ENCODE measurements at regions not wholly inside any gene's neighbourhood (a gene's known extent, or its start where the extent isn't known, plus 50 kb on each side); places are given as distances from the start of the nearest gene placed in this dataset.

DNA sequence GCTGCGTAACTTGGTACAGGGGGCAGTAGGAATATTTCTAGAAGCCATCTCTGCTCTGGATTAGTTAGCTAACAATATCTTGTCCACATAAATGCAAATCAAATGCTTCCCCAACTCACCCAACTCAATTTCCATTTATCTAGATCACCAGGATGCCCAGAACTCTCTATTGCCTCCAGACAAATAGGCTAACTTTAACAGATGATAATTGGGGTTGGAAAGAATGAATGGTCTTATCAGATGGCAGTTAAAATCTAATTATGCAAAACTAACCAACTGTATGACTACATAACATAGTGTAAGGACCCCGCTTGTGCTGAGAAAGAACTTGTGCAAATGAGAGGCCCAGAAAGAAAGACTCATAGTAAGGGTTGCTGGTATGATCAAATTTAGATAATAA, 1024.8 kb downstream of the PLA2G4A start:
- Histone ChIP-seq H3K36me3 (ENCODE audit: low read depth) (no peaks in the 10 kb centered on the region), H3K27ac (no peak overlapping the region), H3K4me1 (ENCODE audit: insufficient read depth) (no peaks in the 10 kb centered on the region), H3K27me3 (replicated peaks; ENCODE audit: insufficient read depth) (no peaks in the 10 kb centered on the region), H3K4me2 (ENCODE audit: unreplicated experiment) (no peak overlapping the region), H3K9me3 (ENCODE audit: low read depth) (no peaks in the 10 kb centered on the region), H3F3A (ENCODE audit: insufficient read depth) (no peaks in the 10 kb centered on the region), H3K9ac (no peak overlapping the region), H3K4me3 (no peak overlapping the region), H4K20me1 (ENCODE audit: insufficient read depth) (no peaks in the 10 kb centered on the region), H3K79me2 (ENCODE audit: insufficient read depth) (no peaks in the 10 kb centered on the region), H3K9me2 (ENCODE audit: insufficient read depth) (no peaks in the 10 kb centered on the region), H2AFZ (no peak overlapping the region)
- in situ Hi-C loops (cut with MboI) = no loop called here
- DNase-seq = no peak
- no peak for TF ChIP-seq EZH2phosphoT487 (IDR thresholded peaks at IDR 0.05; ENCODE audit: insufficient read depth, low read depth)
- TF ChIP-seq EZH2 (IDR thresholded peaks at IDR 0.05; ENCODE audit: insufficient read depth, poor library complexity, severe bottlenecking) = no peak
- WGBS, 2 experiments (ENCODE audit: low coverage in 1 of 2, low lambda C conversion rate in 2 of 2, missing lambda C conversion rate in 2 of 2) = 53 to 63% methylated on average over 2 of the region's 2 CpGs

DNA sequence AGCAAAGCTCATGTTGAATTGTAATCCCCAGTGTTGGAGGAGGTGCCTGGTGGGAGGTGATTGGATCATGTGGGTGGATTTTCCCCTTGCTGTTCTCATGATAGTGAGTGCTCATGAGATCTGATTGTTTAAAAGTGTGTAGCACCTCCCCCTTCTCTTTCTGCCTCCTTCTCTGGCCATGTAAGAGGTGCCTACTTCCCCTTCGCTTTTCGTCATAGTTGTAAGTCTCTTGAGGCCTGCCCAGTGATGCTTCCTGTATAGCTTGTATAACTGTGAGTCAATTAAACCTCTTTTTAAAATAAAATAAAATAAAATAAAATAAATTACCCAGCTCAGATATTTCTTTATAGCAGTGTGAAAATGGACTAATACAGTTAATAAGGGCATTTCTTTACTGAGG, 1025.7 kb downstream of the PLA2G4A start:
- Histone ChIP-seq H3K36me3 (ENCODE audit: low read depth) (no peaks in the 10 kb centered on the region), H3K9me3 (ENCODE audit: low read depth) (no peaks in the 10 kb centered on the region), H2AFZ (no peak overlapping the region), H3K4me1 (ENCODE audit: insufficient read depth) (no peaks in the 10 kb centered on the region), H3K27ac (no peak overlapping the region), H3K79me2 (ENCODE audit: insufficient read depth) (no peaks in the 10 kb centered on the region), H3K9me2 (ENCODE audit: insufficient read depth) (no peaks in the 10 kb centered on the region), H3F3A (ENCODE audit: insufficient read depth) (no peaks in the 10 kb centered on the region), H3K4me2 (ENCODE audit: unreplicated experiment) (no peak overlapping the region), H3K9ac (no peak overlapping the region), H3K4me3 (no peak overlapping the region), H4K20me1 (ENCODE audit: insufficient read depth) (no peaks in the 10 kb centered on the region), H3K27me3 (replicated peaks; ENCODE audit: insufficient read depth) (no peaks in the 10 kb centered on the region)
- no peak for DNase-seq
- in situ Hi-C loops (cut with MboI) = no loop called here
- TF ChIP-seq EZH2phosphoT487 (IDR thresholded peaks at IDR 0.05; ENCODE audit: insufficient read depth, low read depth) (no peak), EZH2 (IDR thresholded peaks at IDR 0.05; ENCODE audit: insufficient read depth, poor library complexity, severe bottlenecking) (no peak)
- 70 to 76% methylated on average over 2 of the region's 2 CpGs for WGBS, 2 experiments (ENCODE audit: low coverage in 1 of 2, low lambda C conversion rate in 2 of 2, missing lambda C conversion rate in 2 of 2)

GRCh38 chr1:187862506-187862905, 1033.8 kb downstream of the PLA2G4A start:
- Histone ChIP-seq H3K9me2 (ENCODE audit: insufficient read depth) (no peaks in the 10 kb centered on the region), H3K4me3 (no peak overlapping the region), H3K9ac (no peak overlapping the region), H3K9me3 (ENCODE audit: low read depth) (no peaks in the 10 kb centered on the region), H2AFZ (no peak overlapping the region), H3K27me3 (replicated peaks; ENCODE audit: insufficient read depth) (no peaks in the 10 kb centered on the region), H3K79me2 (ENCODE audit: insufficient read depth) (no peaks in the 10 kb centered on the region), H3F3A (ENCODE audit: insufficient read depth) (no peaks in the 10 kb centered on the region), H3K36me3 (ENCODE audit: low read depth) (no peaks in the 10 kb centered on the region), H3K4me1 (ENCODE audit: insufficient read depth) (no peaks in the 10 kb centered on the region), H4K20me1 (ENCODE audit: insufficient read depth) (no peaks in the 10 kb centered on the region), H3K27ac (no peak overlapping the region), H3K4me2 (ENCODE audit: unreplicated experiment) (no peak overlapping the region)
- TF ChIP-seq EZH2phosphoT487 (IDR thresholded peaks at IDR 0.05; ENCODE audit: insufficient read depth, low read depth) (no peak), EZH2 (IDR thresholded peaks at IDR 0.05; ENCODE audit: insufficient read depth, poor library complexity, severe bottlenecking) (no peak)
- in situ Hi-C loops (cut with MboI) = no loop called here
- 8% methylated on average over 1 of the region's 1 CpG for WGBS, 2 experiments (ENCODE audit: low coverage in 1 of 2, low lambda C conversion rate in 2 of 2, missing lambda C conversion rate in 2 of 2)
- no peak for DNase-seq

DNA sequence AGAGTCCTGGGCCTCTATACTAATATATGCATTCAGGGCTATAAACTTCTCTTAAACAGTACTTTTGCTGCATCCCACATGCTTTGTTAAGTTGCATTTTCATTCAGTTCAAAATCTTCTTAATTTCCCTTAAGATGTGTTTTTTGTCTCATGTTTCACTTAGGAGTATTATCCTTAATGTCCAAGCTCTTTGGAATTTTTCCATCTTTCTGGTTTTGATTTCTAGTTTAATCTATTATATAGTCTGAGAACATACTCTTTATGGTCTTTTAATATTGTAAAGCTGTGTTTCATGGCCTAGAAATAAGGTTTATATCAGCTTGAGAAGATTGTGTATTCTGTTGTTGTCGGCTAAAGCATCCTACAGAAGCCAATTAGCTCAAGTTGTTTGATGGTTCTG, 1041.8 kb downstream of the PLA2G4A start:
- TF ChIP-seq EZH2phosphoT487 (IDR thresholded peaks at IDR 0.05; ENCODE audit: insufficient read depth, low read depth) = no peak
- no peaks in the 10 kb centered on the region for H4K20me1 ChIP-seq (ENCODE audit: insufficient read depth)
- H3K9me3 ChIP-seq (ENCODE audit: low read depth) = no peaks in the 10 kb centered on the region
- H3K9ac ChIP-seq = no peak overlapping the region
- H3K4me2 ChIP-seq (ENCODE audit: unreplicated experiment) = no peak overlapping the region
- H3F3A ChIP-seq (ENCODE audit: insufficient read depth) = no peaks in the 10 kb centered on the region
- no peak overlapping the region for H3K4me3 ChIP-seq
- no peak overlapping the region for H3K27ac ChIP-seq
- no peaks in the 10 kb centered on the region for H3K4me1 ChIP-seq (ENCODE audit: insufficient read depth)
- no peaks in the 10 kb centered on the region for H3K9me2 ChIP-seq (ENCODE audit: insufficient read depth)
- H3K79me2 ChIP-seq (ENCODE audit: insufficient read depth) = no peaks in the 10 kb centered on the region
- 0 to 7% methylated on average over 1 of the region's 1 CpG for WGBS, 2 experiments (ENCODE audit: low coverage in 1 of 2, low lambda C conversion rate in 2 of 2, missing lambda C conversion rate in 2 of 2)
- no peak overlapping the region for H2AFZ ChIP-seq
- no peaks in the 10 kb centered on the region for H3K27me3 ChIP-seq (replicated peaks; ENCODE audit: insufficient read depth)
- no peaks in the 10 kb centered on the region for H3K36me3 ChIP-seq (ENCODE audit: low read depth)
- no peak for DNase-seq
- in situ Hi-C loops (cut with MboI) = no loop called here

DNA sequence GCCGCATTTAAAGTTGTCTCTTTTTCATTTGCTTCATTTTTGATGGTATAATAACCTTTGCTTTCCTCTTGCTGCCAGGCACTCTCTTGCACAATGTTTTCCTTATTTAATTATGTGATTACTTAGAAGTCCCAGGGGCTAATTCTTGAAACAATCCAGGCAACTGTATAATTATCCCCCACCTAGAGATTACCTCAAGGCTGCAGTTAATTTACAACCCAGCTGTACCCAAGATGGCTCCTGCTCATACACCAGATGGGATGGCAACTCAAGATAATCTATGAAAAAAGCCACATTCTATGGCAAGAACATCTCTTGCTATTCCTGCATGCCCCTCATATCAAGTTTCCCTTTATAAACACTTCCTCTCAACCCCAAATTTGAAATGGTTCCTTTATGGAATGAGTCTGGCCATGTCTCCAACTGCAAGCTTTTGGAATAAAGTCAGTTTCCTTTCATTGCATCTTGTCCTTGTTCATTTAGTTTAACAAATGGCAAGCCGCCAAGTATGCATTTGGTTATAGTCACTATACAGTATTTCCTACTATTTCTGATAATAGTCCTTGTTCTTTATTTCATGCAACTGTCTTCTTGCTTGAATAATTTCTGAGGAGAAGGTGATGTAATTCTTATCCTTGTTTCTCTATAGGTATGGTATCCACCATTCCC, 1042.6 kb downstream of the PLA2G4A start:
- Histone ChIP-seq H3K27me3 (replicated peaks; ENCODE audit: insufficient read depth) (no peaks in the 10 kb centered on the region), H3K9me2 (ENCODE audit: insufficient read depth) (no peaks in the 10 kb centered on the region), H3K4me1 (ENCODE audit: insufficient read depth) (no peaks in the 10 kb centered on the region), H2AFZ (no peak overlapping the region), H3K4me3 (no peak overlapping the region), H3K4me2 (ENCODE audit: unreplicated experiment) (no peak overlapping the region), H3K27ac (no peak overlapping the region), H4K20me1 (ENCODE audit: insufficient read depth) (no peaks in the 10 kb centered on the region), H3K9ac (no peak overlapping the region), H3K36me3 (ENCODE audit: low read depth) (no peaks in the 10 kb centered on the region), H3K79me2 (ENCODE audit: insufficient read depth) (no peaks in the 10 kb centered on the region), H3F3A (ENCODE audit: insufficient read depth) (no peaks in the 10 kb centered on the region), H3K9me3 (ENCODE audit: low read depth) (no peaks in the 10 kb centered on the region)
- WGBS, 2 experiments (ENCODE audit: low coverage in 1 of 2, low lambda C conversion rate in 2 of 2, missing lambda C conversion rate in 2 of 2) = 3 to 7% methylated on average over 2 of the region's 2 CpGs
- TF ChIP-seq EZH2 (IDR thresholded peaks at IDR 0.05; ENCODE audit: insufficient read depth, poor library complexity, severe bottlenecking) (no peak), EZH2phosphoT487 (IDR thresholded peaks at IDR 0.05; ENCODE audit: insufficient read depth, low read depth) (no peak)
- DNase-seq = no peak
- in situ Hi-C loops (cut with MboI) = no loop called here
